LoVo (cell line): ENCODE measurements at regions not wholly inside any gene's neighbourhood (a gene's known extent, or its start where the extent isn't known, plus 50 kb on each side); places are given as distances from the start of the nearest gene placed in this dataset.

Experiments used
- DNase-seq: peaks from one replicate; pipeline ENCODE4 v3.0.0-alpha.2; 2016; ENCODE audit warnings: low spot score

- no peak for DNase-seq
These were observed 431.6 kb downstream of the TFAP2B start for GRCh38 chr6:51250317-51250716.

DNA sequence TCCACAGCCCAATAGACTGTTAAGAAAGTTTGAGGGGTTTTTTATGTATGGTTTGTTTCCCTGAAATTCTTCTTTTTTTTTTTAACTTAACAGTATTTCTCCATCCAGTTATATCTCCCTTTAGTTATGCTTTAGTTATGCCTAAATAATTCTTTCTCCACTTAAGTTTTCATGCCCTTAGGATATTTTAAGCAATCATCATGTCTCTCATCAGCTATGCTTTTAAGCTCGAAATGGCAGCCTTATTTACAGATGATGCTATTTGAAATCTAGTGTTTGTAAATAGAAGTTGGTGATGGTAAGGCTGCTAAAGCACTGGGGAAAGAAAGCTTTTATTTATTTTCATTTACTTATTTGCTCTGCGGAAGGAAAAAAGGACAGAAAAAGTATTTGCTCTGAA, 439.3 kb downstream of the TFAP2B start:
- DNase-seq: no peak

DNA sequence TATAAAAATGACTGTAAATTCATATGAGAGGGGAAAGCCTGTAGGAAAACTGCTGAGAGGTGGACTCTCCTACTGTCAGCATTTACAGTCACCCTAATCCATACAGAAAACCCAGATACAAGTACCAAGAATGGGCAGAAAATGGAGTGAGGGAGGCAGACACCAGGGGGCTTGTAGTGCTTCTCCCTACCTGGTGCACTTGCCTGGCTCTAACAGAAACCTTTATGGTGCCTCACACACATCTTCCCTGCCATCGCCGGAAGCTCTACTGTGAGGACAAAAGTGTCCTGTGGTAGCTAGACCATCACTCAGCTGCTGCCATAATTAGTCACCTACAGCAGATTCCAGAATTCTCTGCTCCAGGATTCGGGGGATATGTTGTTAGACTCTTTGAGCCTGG, 441.3 kb downstream of the TFAP2B start:
- DNase-seq: no peak

DNA sequence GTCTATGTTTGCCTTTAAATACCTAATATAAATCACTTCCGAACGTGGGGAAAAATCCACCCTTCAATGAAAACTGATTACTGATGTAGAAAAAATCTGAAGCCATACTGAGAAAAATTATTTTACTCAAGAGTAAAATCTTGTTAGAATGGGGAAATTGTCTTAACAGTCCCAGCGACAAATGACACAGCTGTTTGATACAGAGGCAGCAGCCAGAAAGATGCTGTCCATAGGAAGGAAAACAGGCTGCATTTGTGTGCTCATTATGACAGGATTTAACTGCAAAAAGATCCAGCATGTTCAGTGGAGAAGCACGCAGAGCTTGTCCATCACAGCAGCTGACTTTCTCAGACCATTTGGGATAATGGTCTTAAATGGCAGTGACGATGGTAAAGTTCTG, 443.0 kb downstream of the TFAP2B start:
- no peak for DNase-seq

- no peak for DNase-seq
These were observed 446.8 kb downstream of the TFAP2B start for GRCh38 chr6:51265426-51265825.

GRCh38 chr6:51266604-51267003, 447.9 kb downstream of the TFAP2B start:
- DNase-seq: no peak

GRCh38 chr6:51268666-51269065, 450.0 kb downstream of the TFAP2B start:
- DNase-seq: no peak

DNA sequence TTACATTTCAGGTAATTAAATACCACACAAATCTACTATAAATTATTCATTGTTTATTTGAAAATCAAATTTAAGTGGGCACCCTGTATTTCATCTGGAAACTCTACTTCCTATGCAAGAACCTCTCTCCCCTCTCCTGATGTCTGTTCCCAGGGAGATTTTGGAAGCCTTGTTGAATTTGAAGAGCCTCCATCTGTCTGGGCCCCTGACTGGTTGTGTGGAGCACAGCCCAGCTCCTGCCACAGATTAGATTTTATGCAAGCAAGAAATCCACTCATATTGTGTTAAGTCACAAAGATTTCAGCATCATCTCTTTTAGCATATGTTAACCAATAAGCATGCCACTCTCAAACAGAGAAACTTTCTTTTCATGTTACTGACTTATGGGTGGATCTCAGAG, 451.2 kb downstream of the TFAP2B start:
- no peak for DNase-seq

GRCh38 chr6:51271615-51272014, 452.9 kb downstream of the TFAP2B start:
- no peak for DNase-seq

DNA sequence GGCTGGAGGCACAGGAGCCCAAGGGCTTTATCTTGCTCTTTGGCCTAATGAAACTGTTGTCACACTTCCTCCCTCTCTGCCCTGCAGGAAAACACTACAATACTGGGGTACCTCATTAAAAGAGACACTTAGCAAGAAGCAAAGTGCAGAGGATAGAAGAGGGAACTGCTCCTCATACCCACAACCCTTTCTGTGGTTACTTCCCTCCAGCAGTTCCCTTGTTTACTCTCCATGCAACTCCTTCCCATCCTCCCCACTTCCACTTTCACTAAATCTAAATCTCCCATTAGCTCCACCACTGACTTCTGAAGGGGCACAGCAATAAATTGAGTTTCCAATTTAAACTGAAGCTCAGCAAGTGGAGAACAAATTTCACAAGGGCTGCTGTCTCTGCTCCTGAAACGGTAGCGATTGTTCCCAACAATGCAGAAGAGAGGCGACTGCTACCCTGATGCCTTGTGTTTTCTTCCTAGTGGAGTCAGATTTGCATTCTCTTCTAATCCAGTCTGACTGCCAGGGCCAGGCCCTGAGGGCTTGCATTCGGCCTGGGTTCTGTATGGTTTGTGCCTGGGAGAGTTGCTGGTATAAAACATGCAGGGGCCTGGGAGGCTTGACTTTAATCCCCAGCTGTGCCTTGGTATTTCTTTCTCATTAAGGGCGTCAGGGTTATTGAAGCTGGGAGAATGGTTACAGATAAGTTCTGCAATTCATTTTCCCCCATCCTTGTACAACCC, 454.7 kb downstream of the TFAP2B start:
- no peak for DNase-seq

- DNase-seq: no peak
These were observed 458.8 kb downstream of the TFAP2B start for GRCh38 chr6:51277474-51277873.

DNA sequence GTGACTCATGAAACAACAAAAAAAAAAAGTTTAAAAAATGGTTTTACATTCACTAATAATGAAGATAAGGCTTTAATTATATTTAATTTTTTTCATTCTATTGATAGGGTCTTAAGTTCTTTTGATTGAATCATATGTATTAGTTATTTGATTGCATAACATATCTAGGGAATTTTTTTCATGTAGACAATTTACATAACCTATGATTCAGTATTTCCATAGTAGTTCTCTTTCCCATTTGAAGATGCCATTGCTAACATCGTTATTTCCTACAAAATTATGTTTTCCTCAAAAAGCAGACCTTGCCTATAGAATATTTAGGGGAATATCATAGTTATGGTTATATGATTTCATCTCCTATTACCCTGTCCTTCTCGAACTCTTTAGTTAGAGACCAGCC, 463.4 kb downstream of the TFAP2B start:
- DNase-seq: no peak

DNA sequence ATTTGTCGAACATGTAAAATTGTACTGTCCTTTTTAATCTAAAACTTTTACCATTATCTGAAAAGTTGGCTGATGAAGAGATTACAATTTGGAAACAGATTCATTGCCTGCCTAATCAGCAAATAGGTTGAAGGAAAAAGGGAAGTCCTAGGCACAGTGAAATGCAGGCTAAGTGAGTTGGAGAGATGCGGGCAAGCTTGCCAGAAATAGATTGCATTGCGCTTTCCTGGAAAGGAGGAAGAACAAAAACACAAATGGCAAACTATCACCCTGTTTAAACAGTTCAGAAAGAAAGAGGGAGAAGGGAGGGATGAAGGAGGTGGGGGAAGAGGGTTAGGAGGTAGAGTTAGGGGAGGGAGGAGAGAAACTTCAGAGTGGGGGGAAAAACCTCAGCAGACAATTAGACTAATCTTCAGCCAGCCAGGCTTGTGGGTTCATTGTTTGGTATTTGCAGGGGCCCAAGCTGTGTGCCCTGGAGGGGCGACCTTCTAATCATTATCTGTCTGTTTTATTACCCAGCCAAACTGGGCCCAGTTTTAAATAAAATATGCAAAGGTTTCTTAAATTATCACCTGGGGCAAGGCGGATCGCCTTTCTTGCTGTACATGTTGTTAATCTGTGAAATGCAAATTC, 465.2 kb downstream of the TFAP2B start:
- no peak for DNase-seq

GRCh38 chr6:51285876-51286275, 467.2 kb downstream of the TFAP2B start:
- DNase-seq: no peak

DNA sequence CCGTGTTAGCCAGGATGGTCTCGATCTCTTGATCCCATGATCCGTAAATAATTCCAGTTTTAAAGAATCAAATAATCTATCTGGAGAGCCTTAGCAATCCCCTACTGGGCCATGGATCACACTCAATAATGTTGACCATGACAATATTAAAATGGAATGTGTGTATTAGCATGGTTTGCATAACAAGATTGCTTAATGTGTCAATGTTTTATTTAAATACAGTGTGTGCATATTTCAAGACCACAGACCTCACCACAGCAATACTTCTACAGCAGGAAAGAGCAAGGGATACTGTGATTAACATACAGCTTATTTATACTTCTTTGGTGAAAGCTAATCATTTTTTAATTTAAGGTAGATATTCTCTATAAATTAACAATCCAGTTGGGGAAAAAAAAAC, 470.4 kb downstream of the TFAP2B start:
- DNase-seq: no peak

DNA sequence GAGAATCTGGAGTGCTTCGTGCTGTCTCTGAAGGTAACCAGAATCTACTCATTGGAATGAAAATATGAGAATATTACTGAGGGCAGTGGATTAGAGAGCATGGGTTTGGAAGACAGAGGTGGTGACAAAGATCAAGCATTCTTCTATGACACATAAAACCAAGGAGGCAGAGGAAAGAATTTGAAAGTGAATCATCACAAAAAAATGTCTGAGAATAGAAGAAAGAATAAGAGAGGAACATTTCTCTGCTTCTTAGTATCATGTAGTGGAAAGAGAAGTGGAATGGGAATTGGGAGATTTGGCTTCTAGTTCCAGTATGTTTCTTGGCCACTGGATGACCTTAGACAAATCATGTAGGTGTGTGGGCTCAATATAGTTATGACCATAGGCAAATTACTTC, 474.0 kb downstream of the TFAP2B start:
- no peak for DNase-seq

- no peak for DNase-seq
These were observed 481.1 kb downstream of the TFAP2B start for GRCh38 chr6:51299621-51300380.

GRCh38 chr6:51300510-51300909, 481.8 kb downstream of the TFAP2B start:
- DNase-seq: no peak

DNA sequence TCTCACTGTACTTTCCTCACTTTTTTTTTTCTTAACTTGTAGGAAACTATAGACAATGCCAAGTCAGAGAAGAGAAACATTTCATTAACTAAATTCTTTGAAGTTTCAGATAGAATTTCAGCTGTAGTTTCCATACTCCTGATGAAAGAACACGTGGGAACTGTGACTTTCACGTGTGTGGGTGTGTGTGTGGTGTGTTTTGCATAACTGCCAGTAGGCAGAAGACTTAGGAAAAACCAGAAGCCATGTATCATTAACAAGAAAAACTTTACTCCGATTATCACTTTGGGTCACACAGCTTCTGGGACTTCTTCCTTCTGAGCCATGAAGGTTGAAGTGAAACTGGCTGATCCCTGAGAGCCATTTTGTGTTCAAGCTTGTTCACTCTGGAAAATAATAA, 483.3 kb downstream of the TFAP2B start:
- no peak for DNase-seq

- DNase-seq: no peak
These were observed 483.8 kb downstream of the TFAP2B start for GRCh38 chr6:51302431-51302830.

- DNase-seq: no peak
These were observed 484.7 kb downstream of the TFAP2B start for GRCh38 chr6:51303338-51303737.

GRCh38 chr6:51314965-51315364, 496.3 kb downstream of the TFAP2B start:
- no peak for DNase-seq

DNA sequence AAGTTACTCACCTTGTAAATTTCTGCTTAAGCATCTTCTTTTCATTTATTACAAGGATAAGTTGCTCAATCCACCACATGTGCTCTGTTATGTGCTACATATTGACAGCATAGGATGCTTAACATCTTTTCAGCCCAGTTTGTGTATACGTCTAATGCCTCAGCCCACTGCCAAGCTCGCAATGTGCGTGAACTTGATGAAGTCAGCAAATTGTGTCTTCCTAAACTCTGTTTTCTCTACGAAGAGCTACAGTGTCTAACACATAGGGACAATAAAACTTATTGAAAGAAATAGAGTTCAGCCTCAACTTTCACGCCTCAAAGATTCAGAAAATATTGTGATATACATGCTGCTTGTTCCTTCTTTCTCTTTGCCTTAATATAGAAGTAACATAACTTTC, 500.0 kb downstream of the TFAP2B start:
- DNase-seq: no peak
